ENCODE measurements at regions not wholly inside any gene's neighbourhood (a gene's known extent, or its start where the extent isn't known, plus 50 kb on each side); places are given as distances from the start of the nearest gene placed in this dataset.

GRCh38 chr2:2570360-2570759 is 239.3 kb upstream of the MYT1L start:
- no peaks in the 10 kb centered on the region for H3K9me3 Mint-ChIP-seq
- DNase-seq (ENCODE audit: low spot score in 2 of 2, unreplicated experiment in 2 of 2): no peak
- no peaks in the 10 kb centered on the region for H3K36me3 Mint-ChIP-seq
- peaks cover 8% of the 10 kb centered on the region for H3K27me3 Mint-ChIP-seq (ENCODE audit: low read depth)
- H3K4me1 Mint-ChIP-seq: no peaks in the 10 kb centered on the region
- no peak for TF ChIP-seq CTCF (IDR thresholded peaks at IDR 0.05; ENCODE audit: unreplicated experiment)
- H3K4me3 Mint-ChIP-seq: no peak overlapping the region
- H3K27ac Mint-ChIP-seq: no peak overlapping the region

- Mint-ChIP-seq H3K9me3 (no peaks in the 10 kb centered on the region), H3K27me3 (ENCODE audit: low read depth) (peaks cover 8% of the 10 kb centered on the region), H3K4me1 (no peaks in the 10 kb centered on the region), H3K27ac (no peak overlapping the region), H3K36me3 (no peaks in the 10 kb centered on the region), H3K4me3 (no peak overlapping the region)
- TF ChIP-seq CTCF (IDR thresholded peaks at IDR 0.05; ENCODE audit: unreplicated experiment): no peak
- DNase-seq (ENCODE audit: low spot score in 2 of 2, unreplicated experiment in 2 of 2): no peak
These were observed 238.8 kb upstream of the MYT1L start for GRCh38 chr2:2569836-2570235.

GRCh38 chr2:2569306-2569705 is 238.2 kb upstream of the MYT1L start:
- no peaks in the 10 kb centered on the region for H3K9me3 Mint-ChIP-seq
- TF ChIP-seq CTCF (IDR thresholded peaks at IDR 0.05; ENCODE audit: unreplicated experiment): no peak
- DNase-seq (ENCODE audit: low spot score in 2 of 2, unreplicated experiment in 2 of 2): no peak
- H3K4me3 Mint-ChIP-seq: no peak overlapping the region
- no peaks in the 10 kb centered on the region for H3K36me3 Mint-ChIP-seq
- H3K4me1 Mint-ChIP-seq: no peaks in the 10 kb centered on the region
- no peak overlapping the region for H3K27ac Mint-ChIP-seq
- H3K27me3 Mint-ChIP-seq (ENCODE audit: low read depth): peaks cover 12% of the 10 kb centered on the region

GRCh38 chr2:2568411-2568810 is 237.3 kb upstream of the MYT1L start:
- H3K4me1 Mint-ChIP-seq: no peaks in the 10 kb centered on the region
- peaks cover 21% of the 10 kb centered on the region for H3K27me3 Mint-ChIP-seq (ENCODE audit: low read depth)
- no peaks in the 10 kb centered on the region for H3K36me3 Mint-ChIP-seq
- no peak for DNase-seq (ENCODE audit: low spot score in 2 of 2, unreplicated experiment in 2 of 2)
- no peaks in the 10 kb centered on the region for H3K9me3 Mint-ChIP-seq
- no peak overlapping the region for H3K27ac Mint-ChIP-seq
- H3K4me3 Mint-ChIP-seq: no peak overlapping the region
- no peak for TF ChIP-seq CTCF (IDR thresholded peaks at IDR 0.05; ENCODE audit: unreplicated experiment)

GRCh38 chr2:2567776-2568175 is 236.7 kb upstream of the MYT1L start:
- Mint-ChIP-seq H3K36me3 (no peaks in the 10 kb centered on the region), H3K27ac (no peak overlapping the region), H3K4me3 (no peak overlapping the region), H3K27me3 (ENCODE audit: low read depth) (peaks cover 24% of the 10 kb centered on the region), H3K9me3 (no peaks in the 10 kb centered on the region), H3K4me1 (no peaks in the 10 kb centered on the region)
- DNase-seq (ENCODE audit: low spot score in 2 of 2, unreplicated experiment in 2 of 2): no peak
- TF ChIP-seq CTCF (IDR thresholded peaks at IDR 0.05; ENCODE audit: unreplicated experiment): no peak

Data from mesothelial cell of epicardium (in vitro differentiated cells).